GM12878 (cell line): ENCODE measurements at regions not wholly inside any gene's neighbourhood (a gene's known extent, or its start where the extent isn't known, plus 50 kb on each side); places are given as distances from the start of the nearest gene placed in this dataset.

Source experiments
- ATAC-seq: fragments of 200-7000 bp; cut with Tn5 transposase; 3 replicates; pipeline ENCODE4 v1.9.1; 2020; ENCODE audit warnings: mild to moderate bottlenecking, moderate library complexity
- BruUV-seq: library from RNA; stranded (reverse); fragments of 400-500 nt; replicated peaks from 2 replicates; lab custom pipeline; 2021; lab: Mats Ljungman, UMichigan
- CTCF ChIA-PET: fragments of 300-600 bp; sonication (Branson Sonifier 250); formaldehyde crosslinking; extraction: SDS; loops from one replicate; lab custom pipeline; 2021; ENCODE audit warnings: inconsistent platforms; lab: Yijun Ruan, JAX
- POLR2A ChIA-PET: fragments of 350-600 bp; formaldehyde crosslinking; extraction: SDS; loops from one replicate; lab custom pipeline; 2021; ENCODE audit warnings: inconsistent platforms; lab: Charles Lee
- RAD21 ChIA-PET: fragments of 300-600 bp; sonication (Branson Sonifier 250); formaldehyde crosslinking; loops from one replicate; lab custom pipeline; 2023; ENCODE audit warnings: antibody characterized with exemption; ENCODE audit not compliant: unreplicated experiment; lab: Charles Lee
- SMC1A ChIA-PET: fragments of 300-600 bp; sonication (Branson Sonifier 250); formaldehyde crosslinking; loops from one replicate; lab custom pipeline; 2023; ENCODE audit not compliant: unreplicated experiment, uncharacterized antibody; lab: Charles Lee
- DNase-seq: peaks from one replicate; pipeline ENCODE4 v3.0.0-alpha.2; 2011; ENCODE audit warnings: low read depth, low spot score
- FAIRE-seq: peaks from 3 replicates; lab custom pipeline; 2011; peaks lifted over from hg19 to GRCh38; lab: Jason Lieb, UNC
- H2AFZ ChIP-seq: 2 replicates; pipeline ENCODE4 v1.6.0; 2011; ENCODE audit warnings: low read depth, low read length, control low read depth; ENCODE audit not compliant: control insufficient read depth
- H3K27ac ChIP-seq: 2 replicates; pipeline ENCODE4 v1.5.1; 2011; ENCODE audit warnings: control low read depth; ENCODE audit not compliant: control insufficient read depth, insufficient read depth
- H3K27me3 ChIP-seq, 2 experiments: replicated peaks in 1 of 2; 2 replicates each; pipeline versions ENCODE4 v1.6.0 to v1.6.1; 2011; ENCODE audit warnings: low read length in 1 of 2; ENCODE audit not compliant: control insufficient read depth in 2 of 2, insufficient read depth in 2 of 2
- H3K36me3 ChIP-seq, 2 experiments: 2 replicates each; pipeline ENCODE4 v1.5.1; 2011; ENCODE audit warnings: low read length in 1 of 2; ENCODE audit not compliant: control insufficient read depth in 2 of 2, insufficient read depth in 2 of 2
- H3K4me1 ChIP-seq: 2 replicates; pipeline ENCODE4 v1.6.1; 2011; ENCODE audit warnings: mild to moderate bottlenecking, low read length, moderate library complexity, mixed read lengths; ENCODE audit not compliant: control insufficient read depth, insufficient read depth
- H3K4me2 ChIP-seq: 2 replicates; pipeline ENCODE4 v1.6.0; 2011; ENCODE audit warnings: control low read depth; ENCODE audit not compliant: control insufficient read depth, insufficient read depth
- H3K4me3 ChIP-seq: fragments of 200-600 bp; sonication (generic); 2 replicates; pipeline ENCODE4 v1.5.1; 2016
- H3K79me2 ChIP-seq: 2 replicates; pipeline ENCODE4 v1.6.0; 2011; ENCODE audit warnings: low read length; ENCODE audit not compliant: control insufficient read depth, insufficient read depth
- H3K9ac ChIP-seq: 2 replicates; pipeline ENCODE4 v1.8.0; 2011; ENCODE audit warnings: low read length, control low read depth, mixed read lengths; ENCODE audit not compliant: control insufficient read depth, insufficient read depth
- H3K9me3 ChIP-seq: replicated peaks from 3 replicates; pipeline ENCODE4 v1.5.1; 2011; ENCODE audit warnings: mild to moderate bottlenecking, low read length; ENCODE audit not compliant: control insufficient read depth, insufficient read depth
- H4K20me1 ChIP-seq: 2 replicates; pipeline ENCODE4 v1.6.0; 2011; ENCODE audit not compliant: control insufficient read depth, insufficient read depth
- BCL11A ChIP-seq: IDR thresholded peaks from 2 replicates; pipeline ENCODE4 v1.6.1; 2011; ENCODE audit warnings: low read depth, low read length
- BCLAF1 ChIP-seq: fragments of 450-650 bp; IDR thresholded peaks from 2 replicates; pipeline ENCODE4 v1.6.1; 2017; ENCODE audit warnings: antibody characterized with exemption, mild to moderate bottlenecking, moderate library complexity
- CHD2 ChIP-seq: IDR thresholded peaks from 2 replicates; pipeline ENCODE4 v1.6.1; 2011; ENCODE audit warnings: low read depth, low read length, improper control_type of control experiment, borderline replicate concordance
- EED ChIP-seq: sonication (generic); IDR thresholded peaks from 2 replicates; pipeline ENCODE4 v1.6.1; 2016; ENCODE audit warnings: antibody characterized with exemption, low read depth
- EGR1 ChIP-seq, 2 experiments: IDR thresholded peaks; 1 replicate in 1 of 2; 2 replicates in 1 of 2; pipeline ENCODE4 v1.6.1; 2011 to 2012; ENCODE audit warnings: low read depth in 2 of 2, low read length in 2 of 2, borderline replicate concordance in 1 of 2, mild to moderate bottlenecking in 1 of 2, moderate library complexity in 1 of 2
- FOXK2 ChIP-seq: fragments of 450-650 bp; IDR thresholded peaks from 2 replicates; pipeline ENCODE4 v1.6.1; 2017; ENCODE audit warnings: mild to moderate bottlenecking, moderate library complexity
- FOXM1 ChIP-seq: IDR thresholded peaks from 2 replicates; pipeline ENCODE4 v1.6.1; 2012; ENCODE audit warnings: low read depth, mild to moderate bottlenecking, inconsistent platforms, low read length, moderate library complexity
- NR2C1 ChIP-seq: fragments of 450-650 bp; IDR thresholded peaks from 2 replicates; pipeline ENCODE4 v1.6.1; 2017; ENCODE audit warnings: antibody characterized with exemption, mild to moderate bottlenecking, moderate library complexity
- PML ChIP-seq: IDR thresholded peaks from 2 replicates; pipeline ENCODE4 v1.6.1; 2012; ENCODE audit warnings: low read length, inconsistent platforms
- POLR2A ChIP-seq: IDR thresholded peaks from 2 replicates; pipeline ENCODE4 v1.6.1; 2011; ENCODE audit warnings: low read depth, mild to moderate bottlenecking, low read length
- POU2F2 ChIP-seq: IDR thresholded peaks from 3 replicates; pipeline ENCODE4 v1.6.1; 2011; ENCODE audit warnings: low read depth, mild to moderate bottlenecking, low read length, borderline replicate concordance
- RAD51 ChIP-seq: fragments of 450-650 bp; IDR thresholded peaks from 2 replicates; pipeline ENCODE4 v1.6.1; 2016; ENCODE audit warnings: moderate library complexity, mild to moderate bottlenecking, inconsistent platforms
- RELA ChIP-seq: fragments of 450-650 bp; IDR thresholded peaks from 2 replicates; pipeline ENCODE4 v1.8.0; 2014; ENCODE audit warnings: borderline replicate concordance; ENCODE audit not compliant: partially characterized antibody
- SPI1 ChIP-seq: IDR thresholded peaks from 2 replicates; pipeline ENCODE4 v1.6.1; 2011; ENCODE audit warnings: low read depth, mild to moderate bottlenecking, low read length, moderate library complexity, borderline replicate concordance; ENCODE audit not compliant: insufficient read depth
- SRF ChIP-seq, 2 experiments: IDR thresholded peaks; 2 replicates each; pipeline ENCODE4 v1.6.1; 2011; ENCODE audit warnings: low read depth in 2 of 2, low read length in 2 of 2, mild to moderate bottlenecking in 1 of 2, moderate library complexity in 1 of 2
- SUZ12 ChIP-seq: fragments of 200-600 bp; sonication (generic); IDR thresholded peaks from one replicate; pipeline ENCODE4 v1.6.1; 2018; ENCODE audit warnings: antibody characterized with exemption, mild to moderate bottlenecking; ENCODE audit not compliant: unreplicated experiment
- TAF1 ChIP-seq: IDR thresholded peaks from 2 replicates; pipeline ENCODE4 v1.6.1; 2011; ENCODE audit warnings: mild to moderate bottlenecking, low read depth, low read length, borderline replicate concordance
- TCF7 ChIP-seq: IDR thresholded peaks from 2 replicates; pipeline ENCODE4 v1.6.1; 2014; ENCODE audit warnings: antibody characterized with exemption, borderline replicate concordance
- YBX1 ChIP-seq: fragments of 450-650 bp; IDR thresholded peaks from 2 replicates; pipeline ENCODE4 v1.6.1; 2016; ENCODE audit warnings: antibody characterized with exemption
- ZNF384 ChIP-seq: IDR thresholded peaks from 2 replicates; pipeline ENCODE4 v1.6.1; 2012; ENCODE audit warnings: low read depth, mild to moderate bottlenecking, low read length, improper control_type of control experiment, borderline replicate concordance
- WGBS: methylation state at CpG from one replicate; pipeline ENCODE4 v1.1.6; 2016; ENCODE audit warnings: low lambda C conversion rate; ENCODE audit not compliant: insufficient replicate concordance, insufficient coverage; ENCODE audit errors: missing lambda C conversion rate; 5-methylcytosine and 5-hydroxymethylcytosine counted together
- in situ Hi-C: fragments of 300-500 bp; cut with MboI; formaldehyde crosslinking; loops from 9 replicates; pipeline ENCODE4 v1.14.3; 2018; ENCODE audit warnings: mixed read lengths
- intact Hi-C: fragments of 100-400 bp; cut with micrococcal nuclease; formaldehyde crosslinking; loops from one replicate; pipeline ENCODE4 v1.14.2; 2022; ENCODE audit not compliant: unreplicated experiment

DNA sequence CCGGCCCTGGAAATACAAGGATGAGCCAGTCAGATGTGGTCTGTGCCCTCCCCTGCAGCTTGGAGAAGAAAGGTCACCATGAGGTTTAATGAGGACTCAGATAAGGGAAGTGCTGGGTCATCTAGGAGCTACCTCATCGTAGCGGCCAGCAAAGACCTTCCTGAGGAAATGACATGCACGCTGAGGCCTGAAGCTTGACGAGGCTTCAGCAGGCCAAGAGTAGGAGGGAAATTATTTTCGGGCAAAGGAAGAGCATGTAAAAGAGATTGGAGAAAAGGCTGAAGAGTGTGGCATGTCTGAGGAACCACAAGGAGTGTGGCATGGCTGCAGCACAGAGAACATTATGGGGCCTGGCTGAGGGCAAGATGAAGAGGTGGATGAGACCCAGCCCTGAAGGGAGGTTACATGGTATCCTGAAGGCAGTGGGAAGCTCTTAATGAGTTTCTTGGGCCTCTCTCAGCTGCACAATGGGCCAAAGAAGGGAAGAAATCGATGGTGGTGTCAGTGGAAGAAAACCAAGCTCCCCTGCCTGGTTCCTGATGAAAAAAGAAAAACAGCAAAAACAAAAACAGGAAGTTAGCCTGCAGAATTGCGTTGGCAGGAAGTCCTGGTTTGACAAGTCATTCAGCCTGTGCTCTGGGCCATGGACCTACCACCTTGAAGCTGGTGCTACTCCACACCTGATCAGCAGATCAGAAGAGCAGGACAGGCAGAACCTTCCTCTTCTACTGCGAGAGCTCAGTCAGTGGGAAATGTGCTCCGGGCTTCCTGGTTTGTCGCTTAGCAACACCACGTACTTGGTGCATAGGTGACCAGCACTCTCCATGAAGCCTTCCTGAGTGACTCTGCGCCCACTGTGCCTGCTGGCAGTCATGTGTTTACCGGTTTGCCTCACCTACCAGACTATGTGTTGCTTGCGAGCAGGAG lies 134.5 kb upstream of the KLF3 start (continued):
- TF ChIP-seq BCL11A (peak; percentile 56; the same call in 1 of the 2 replicates), YBX1 (no peak), FOXK2 (no peak), EED (peak; percentile 23; the same call in 1 of the 2 replicates), EGR1 (IDR thresholded peaks at IDR 0.05; ENCODE audit: borderline replicate concordance in 1 of 2, low read depth in 2 of 2, low read length in 2 of 2) (no peak; a peak in 1 of 3 replicates), POU2F2 (0 out of 3 replicates have a peak, but pooled peaks have one; percentile 42), TAF1 (0 out of 2 replicates have a peak, but pooled peaks have one; percentile 55), FOXM1 (peak; percentile 16; the same call in 1 of the 2 replicates), SRF (IDR thresholded peaks at IDR 0.05; ENCODE audit: low read depth in 2 of 2, low read length in 2 of 2) (no peak)

DNA sequence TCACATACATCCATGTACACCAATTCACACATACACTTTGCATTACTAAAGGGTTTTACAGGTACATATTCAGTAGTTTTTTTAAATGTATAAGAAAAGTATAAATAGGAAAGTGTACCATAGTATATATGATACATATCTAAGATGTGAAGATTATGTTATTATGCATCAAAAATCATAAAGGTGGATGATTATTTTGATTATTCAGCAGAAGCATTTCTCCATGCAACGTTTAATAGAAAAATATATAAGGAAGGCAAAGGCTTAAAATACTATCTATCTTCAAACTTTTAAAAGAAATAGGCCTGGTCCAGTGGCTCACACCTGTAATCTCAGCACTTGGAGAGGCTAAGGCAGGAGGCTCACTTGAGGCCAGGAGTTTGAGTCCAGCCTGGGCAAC lies 133.5 kb upstream of the KLF3 start:
- no peak for FAIRE-seq

More for the DNA sequence above, 133.5 kb upstream of the KLF3 start:
- Histone ChIP-seq H2AFZ (no peak overlapping the region), H3K79me2 (no peaks in the 10 kb centered on the region), H3K27me3 (no peaks in the 10 kb centered on the region; a peak in 1 of 4 replicates), H4K20me1 (no peaks in the 10 kb centered on the region), H3K4me3 (no peak overlapping the region), H3K9ac (no peak overlapping the region), H3K4me2 (no peak overlapping the region), H3K27ac (no peak overlapping the region), H3K4me1 (peaks cover 19% of the 10 kb centered on the region), H3K36me3 (no peaks in the 10 kb centered on the region), H3K9me3 (no peaks in the 10 kb centered on the region)
- ATAC-seq = no peak
- in situ Hi-C loops = no loop called here
- 50% methylated on average over 1 of the region's 1 CpG for WGBS
- ChIA-PET SMC1A (interaction anchor here (0.6 kb wide), 1 partner anchor 167 kb away, joined by 3 read pairs; no protein-coding TSS in a partner anchor), RAD21 (interaction anchor here (1.3 kb wide), 1 partner anchor 26 kb away, joined by 8 read pairs; no protein-coding TSS in a partner anchor), POLR2A (no interaction called here), CTCF (interaction anchor here (1.5 kb wide), 1 partner anchor 13 kb away, joined by 3 read pairs; no protein-coding TSS in a partner anchor)
- intact Hi-C loops = no loop called here
- no TSS peak for BruUV-seq
- TF ChIP-seq TCF7 (no peak), SUZ12 (no peak), PML (no peak), POLR2A (no peak), TAF1 (no peak), RAD51 (no peak), NR2C1 (no peak), CHD2 (no peak), BCLAF1 (no peak), ZNF384 (no peak), SPI1 (no peak), RELA (no peak), FOXM1 (no peak)
- no peak for DNase-seq
